ENCODE measurements at regions not wholly inside any gene's neighbourhood (a gene's known extent, or its start where the extent isn't known, plus 50 kb on each side); places are given as distances from the start of the nearest gene placed in this dataset.
"Not testable (repeated sequence)": the region's sequence is repeated elsewhere in the genome, so short reads cannot be mapped to it uniquely, and the experiment has no call there.

DNA sequence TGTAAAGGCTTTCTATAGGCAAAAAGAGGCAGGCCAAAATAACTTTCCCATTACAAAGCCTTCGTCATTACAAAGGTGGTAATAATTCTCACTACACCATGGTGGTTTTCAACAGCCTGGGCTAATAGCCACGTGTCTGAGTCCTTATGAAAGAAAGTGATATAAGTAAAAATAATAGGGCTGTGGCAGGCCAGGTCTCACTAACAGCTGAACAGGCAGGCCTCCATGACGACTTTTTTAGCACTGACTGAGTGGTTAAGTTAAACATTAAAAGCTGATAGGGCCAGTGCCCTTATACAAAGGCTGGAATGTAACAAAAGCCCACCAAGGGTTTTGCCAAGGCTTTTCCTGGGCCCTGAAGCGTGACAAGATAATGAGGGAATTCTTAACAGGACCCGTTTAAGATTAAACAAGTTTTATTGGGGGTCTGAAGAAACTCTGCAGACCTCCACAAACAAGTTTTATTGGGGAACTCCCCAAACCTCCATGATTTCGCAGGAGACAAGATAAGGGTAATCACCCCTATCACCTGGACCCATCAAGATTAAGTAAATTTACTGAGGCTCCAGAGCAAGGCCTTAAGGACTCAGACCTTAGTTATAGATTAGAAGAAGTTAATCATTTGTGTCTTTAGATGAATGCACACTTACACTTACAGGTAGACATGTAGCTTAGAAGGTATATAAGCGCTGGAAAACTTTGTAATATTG, 412.9 kb downstream of the CHSY3 start:
- DNase-seq: no peak

DNA sequence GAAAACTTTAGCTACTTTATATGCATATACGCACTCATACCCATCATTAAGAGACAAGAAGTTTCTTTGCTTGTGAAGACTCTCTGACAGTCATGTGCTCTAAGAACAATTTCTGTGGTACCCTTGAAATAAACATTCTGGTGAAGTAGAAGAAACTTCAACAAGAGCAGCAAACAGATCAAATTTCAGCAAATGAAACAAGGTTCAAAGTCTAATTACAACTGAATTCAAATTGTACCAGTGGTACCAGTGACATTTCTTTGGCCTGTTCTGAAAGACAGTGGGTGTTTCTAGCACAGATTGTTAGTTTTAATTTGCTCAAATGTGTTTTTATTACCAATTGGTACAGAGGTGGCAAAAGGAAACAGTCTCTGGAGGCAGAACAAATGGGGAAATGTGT, 391.0 kb downstream of the CHSY3 start:
- DNase-seq: no peak

DNA sequence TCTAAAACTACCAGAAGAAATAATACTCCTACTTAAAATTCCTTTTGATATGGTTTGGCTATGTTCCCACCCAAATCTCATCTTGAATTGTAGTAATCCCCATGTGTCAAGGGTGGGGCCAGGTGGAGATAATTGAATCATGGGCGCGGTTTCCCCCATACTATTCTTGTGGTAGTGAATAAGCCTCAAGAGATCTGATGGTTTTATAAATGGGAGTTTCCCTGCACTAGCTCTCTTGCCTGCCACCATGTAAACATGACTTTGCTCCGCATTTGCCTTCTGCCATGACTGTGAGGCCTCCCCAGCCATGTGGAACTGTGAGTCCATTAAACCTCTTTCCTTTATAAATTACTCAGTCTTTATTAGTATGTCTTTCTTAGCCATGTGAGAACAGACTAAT, 390.5 kb downstream of the CHSY3 start:
- not testable (repeated sequence) for DNase-seq

DNA sequence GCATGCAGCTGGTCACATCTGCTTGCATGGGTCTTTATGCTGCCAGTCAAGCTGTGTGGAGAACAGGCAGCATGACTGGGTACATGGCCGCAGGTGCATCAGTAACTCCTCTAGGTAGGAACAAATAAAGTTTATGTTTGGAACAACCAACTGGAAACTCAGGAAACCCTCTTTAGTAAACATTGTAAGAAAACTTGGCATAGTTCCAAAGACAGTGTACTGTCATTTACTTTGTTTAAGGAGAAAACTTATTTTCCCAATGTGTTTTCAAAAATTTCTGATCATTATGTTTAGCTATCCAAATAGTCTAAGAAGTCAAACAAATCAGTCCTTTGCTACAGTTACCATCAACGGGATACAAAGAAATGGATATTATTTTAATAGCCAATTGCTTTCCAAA, 386.0 kb downstream of the CHSY3 start:
- DNase-seq: no peak

DNA sequence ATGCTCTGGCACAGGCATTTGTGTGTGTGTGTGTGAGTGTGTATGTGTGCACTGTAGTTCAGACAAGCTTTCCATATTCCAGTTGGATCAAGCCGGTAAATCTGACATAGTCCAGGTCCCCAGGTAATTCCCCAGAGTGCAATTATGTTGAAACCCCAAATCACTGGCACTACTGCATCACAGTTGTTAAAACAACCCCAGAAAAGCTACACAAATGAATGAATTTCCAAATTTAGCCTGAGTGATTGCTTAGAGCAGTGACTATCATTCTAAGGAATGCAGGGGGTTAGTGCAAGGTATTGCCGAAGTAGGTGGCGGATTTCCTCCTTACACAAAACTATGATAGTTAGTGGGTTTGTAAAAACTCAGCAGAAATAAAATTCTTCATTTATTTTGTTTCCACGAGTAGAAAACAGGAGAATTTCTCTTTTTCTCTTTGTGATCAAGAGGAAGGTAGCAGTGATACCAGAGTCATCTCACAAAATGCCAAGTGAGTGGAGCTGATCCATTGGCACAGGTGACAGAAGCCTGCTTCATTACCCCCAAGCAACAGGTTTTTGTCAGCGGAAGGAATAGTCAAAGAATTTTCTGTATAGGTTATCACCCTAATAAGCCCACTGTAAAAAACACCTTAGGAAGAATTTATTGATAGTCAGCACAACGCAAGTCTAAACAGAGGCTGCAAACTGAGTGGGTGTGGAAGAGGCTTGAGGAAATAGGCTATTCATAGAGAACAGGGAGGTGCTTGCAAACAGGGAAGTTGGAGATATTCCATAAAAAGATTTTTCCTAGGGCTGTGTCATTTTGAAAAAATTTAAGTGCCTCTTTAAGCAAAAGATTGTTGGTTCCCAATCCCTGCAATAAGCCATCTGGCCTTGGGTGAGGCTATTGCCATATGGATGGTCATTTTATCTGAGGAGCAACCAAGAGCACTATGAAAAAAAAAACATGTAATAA, 385.1 kb downstream of the CHSY3 start:
- DNase-seq: peak; percentile 55

- no peak for DNase-seq
Measured at GRCh38 chr5:130287438-130287837, 383.2 kb downstream of the CHSY3 start.

GRCh38 chr5:130286971-130287370, 382.7 kb downstream of the CHSY3 start:
- DNase-seq: peak; percentile 77

DNA sequence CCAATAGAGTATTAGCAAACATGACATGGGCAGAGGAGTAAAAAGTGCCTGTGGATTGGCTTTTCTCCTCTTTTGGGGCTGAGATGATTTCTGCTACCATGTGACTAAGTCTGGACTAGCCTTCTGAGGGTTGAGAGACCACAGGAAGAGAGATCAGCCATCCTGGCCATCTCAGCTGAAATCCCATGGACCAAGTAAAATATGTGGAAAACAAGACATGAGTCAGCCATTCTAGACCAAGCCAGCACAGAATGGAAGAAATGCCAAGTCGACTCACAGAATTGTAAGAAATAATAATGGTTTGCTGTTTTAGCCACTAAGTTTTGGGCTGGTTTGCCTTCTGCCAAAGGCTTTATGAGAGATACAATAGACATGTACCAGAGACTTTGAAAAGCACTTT, 377.8 kb downstream of the CHSY3 start:
- DNase-seq: peak; percentile 88

- no peak for DNase-seq
Measured at GRCh38 chr5:130280528-130281217, 376.4 kb downstream of the CHSY3 start.

DNA sequence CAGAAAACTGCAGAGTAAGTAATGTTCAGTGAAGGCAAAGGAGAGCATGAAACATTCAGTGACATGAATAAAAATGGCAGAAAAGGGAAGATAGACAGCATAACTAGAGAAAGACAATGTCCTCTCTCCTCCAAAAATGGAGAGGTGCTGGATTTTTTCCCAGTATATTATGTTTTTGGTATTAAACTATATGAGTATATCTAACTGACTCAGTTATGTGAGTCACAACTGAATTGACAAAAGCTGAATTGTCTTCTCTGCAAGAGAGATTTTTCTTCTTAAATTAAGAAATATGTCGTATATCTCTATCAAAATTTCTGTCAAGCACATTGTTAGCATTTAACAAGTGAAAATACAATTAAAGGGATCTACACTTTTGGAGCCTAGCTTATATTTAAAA, 375.1 kb downstream of the CHSY3 start:
- DNase-seq: peak; percentile 56

DNA sequence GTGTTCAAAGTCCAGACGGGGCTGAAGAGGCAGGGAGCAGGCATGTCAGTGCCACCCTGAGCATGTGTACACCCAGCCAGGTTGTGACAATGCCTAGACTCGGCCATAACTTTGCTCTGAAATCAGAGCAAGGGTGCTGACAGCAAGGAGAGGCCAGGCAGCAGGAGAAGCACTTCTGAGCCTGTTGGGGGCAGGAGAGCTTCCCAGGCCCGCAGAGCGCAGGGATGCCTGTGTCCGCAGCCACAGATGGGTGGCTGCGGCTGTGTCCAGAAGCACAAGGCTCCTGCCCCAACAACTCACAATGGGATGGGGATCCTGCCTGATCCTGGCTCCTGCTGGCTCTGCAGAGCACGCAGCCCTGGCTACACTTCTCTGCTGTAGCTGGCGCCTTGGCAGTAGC, 373.9 kb downstream of the CHSY3 start:
- no peak for DNase-seq

DNA sequence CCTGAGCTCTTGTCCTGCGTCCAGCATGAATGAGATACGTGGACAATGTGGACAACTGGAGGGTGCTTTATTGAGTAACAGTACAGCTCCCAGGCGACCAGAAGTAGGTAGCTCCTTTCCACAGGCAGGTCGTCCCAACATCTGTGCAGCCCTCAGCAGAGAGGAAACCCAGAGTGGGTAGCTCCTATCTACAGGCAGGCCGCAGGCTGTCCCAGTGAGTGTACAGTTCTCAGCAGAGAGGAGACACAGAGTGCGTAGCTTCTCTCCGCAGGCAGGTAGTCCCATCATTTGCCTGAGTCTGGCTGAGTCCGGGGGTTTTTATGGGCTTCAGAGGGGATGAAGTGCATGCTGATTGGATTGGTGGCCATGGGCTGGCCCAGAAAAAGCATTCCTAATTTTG, 373.3 kb downstream of the CHSY3 start:
- no peak for DNase-seq

GRCh38 chr5:130277002-130277401, 372.7 kb downstream of the CHSY3 start:
- DNase-seq: no peak

GRCh38 chr5:130272837-130273236, 368.6 kb downstream of the CHSY3 start:
- no peak for DNase-seq

DNA sequence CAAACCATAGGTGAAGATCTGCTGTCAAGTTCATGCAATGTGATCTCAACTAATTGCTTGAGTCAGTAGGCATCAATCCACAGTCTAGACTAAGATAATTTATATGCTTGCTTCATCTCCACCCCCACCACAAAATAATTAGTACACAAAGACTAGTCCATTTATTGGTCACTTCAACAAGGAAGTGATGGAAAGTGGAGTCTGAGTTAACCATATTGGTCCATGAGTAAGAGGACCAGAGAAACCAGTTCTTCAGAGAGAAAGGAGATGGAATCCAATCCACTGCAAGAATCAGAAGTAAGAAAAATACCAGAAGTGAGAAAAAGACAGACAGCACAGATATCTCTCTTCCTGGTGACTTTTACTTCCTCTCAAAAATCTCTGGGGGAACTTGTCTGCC, 366.5 kb downstream of the CHSY3 start:
- DNase-seq: no peak

GRCh38 chr5:130268489-130268888, 364.2 kb downstream of the CHSY3 start:
- DNase-seq: no peak

DNA sequence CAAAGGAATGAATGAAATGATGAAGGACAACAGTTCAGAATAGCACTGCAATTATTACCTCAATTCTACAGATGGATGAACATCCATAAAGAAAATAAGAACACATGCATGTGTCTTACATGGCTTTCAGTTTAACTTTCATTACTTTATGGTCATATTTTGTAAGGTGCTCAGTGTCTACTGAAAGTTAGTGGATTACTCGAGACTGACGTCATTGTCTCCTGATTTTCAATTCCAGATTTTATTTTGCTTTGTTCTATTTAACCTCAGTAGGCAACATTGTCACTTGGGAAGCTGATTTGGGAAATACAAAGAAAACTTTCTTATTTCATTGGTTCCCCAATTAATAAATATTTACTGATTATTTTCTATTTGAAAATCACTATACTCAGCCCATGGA, 363.7 kb downstream of the CHSY3 start:
- no peak for DNase-seq

DNA sequence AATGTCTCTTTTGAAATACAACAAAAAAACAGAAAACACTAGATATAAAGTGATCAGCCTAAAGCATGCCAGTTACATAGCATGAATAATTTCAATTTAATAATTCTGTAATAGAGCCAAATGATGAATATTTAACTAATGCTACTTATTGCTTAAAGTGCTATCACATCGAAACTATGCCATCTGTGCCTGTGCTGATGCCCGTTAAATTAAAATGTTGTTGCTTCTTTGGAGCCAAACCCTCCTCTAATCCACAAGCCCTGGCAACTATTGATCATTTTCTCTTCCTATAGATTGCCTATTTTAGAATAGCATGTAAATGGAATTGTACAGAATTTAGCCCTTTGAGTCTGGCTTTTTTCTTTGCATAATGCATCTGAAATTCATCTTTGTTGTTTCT, 356.2 kb downstream of the CHSY3 start:
- no peak for DNase-seq

DNA sequence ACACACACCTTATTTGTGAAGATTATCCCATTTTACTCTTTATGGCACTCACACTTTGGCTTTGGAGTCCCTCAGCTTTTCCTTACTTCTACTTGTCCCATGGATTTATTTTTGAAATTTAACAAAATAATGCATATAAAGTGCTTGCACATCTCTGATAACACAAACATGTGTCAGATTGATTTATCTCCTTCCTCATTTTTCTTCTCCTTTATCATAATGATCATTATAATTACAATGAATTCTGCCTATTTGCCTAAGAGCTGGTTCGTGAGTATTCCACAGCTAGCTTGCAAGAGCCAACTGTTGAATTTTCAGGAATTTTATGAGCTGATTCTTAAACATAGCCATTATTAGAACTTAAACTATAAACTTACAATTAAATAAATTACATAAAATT, 347.7 kb downstream of the CHSY3 start:
- DNase-seq: no peak

DNA sequence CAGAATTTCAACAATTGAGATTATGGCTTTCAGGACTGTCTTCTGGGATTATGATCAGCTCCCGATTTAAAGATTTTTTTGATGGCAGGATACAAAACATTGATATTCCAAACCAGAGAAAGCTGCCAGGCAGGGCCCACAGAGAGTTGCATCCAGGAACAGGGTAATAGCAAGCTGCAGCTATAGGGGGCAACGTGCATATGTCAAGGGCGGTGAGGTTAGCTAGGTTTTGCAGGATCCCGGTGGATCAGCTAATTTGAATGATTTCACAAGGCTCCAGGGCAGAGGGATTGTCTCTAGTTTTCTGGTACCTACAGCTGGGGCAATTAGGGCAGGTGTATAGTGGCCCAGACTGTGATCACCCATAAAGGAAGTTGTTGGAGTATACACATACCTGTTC, 339.4 kb downstream of the CHSY3 start:
- DNase-seq: no peak

DNA sequence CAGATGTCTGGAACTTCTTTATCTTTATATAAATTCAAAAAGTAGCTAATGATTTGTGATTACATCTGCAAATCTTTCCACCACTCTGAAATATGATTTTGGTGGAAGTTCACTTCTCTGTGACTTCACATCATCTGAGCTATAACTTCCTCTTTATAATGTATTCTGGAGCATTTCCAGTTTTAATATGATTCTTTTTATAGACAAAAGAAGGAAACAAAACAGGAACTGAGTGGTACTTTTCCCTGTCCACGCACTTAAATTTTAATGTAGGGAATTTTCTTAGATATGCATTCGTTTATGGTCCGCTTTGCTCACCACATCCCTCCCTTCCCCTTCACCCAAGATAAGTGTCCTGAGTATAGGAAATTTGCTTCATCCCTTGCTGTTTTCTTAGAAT, 333.5 kb downstream of the CHSY3 start:
- no peak for DNase-seq
